ENCODE measurements at regions not wholly inside any gene's neighbourhood (a gene's known extent, or its start where the extent isn't known, plus 50 kb on each side); places are given as distances from the start of the nearest gene placed in this dataset.
A peak's percentile ranks its signal among the peaks of the same experiment; 100 is the strongest.

DNA sequence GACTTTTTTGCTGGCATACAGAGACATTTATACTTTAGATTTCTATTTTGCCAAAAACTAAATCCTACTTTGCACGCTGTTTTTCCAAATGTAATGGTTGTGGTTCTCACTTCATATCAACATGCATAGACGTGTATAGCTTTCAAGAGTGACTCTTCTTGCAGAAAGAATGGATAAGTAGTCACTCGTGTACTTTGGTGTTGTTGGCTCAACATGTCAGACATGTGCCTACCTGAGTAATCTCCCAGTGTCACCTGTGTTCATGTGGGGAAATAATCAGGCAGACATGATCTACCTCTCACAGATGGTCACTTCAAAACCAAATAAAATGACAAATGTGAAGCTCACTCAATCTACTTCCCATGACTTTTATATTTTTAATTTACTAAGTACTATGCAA is 73.1 kb downstream of the GPR88 start:
- no peak overlapping the region for H3K4me3 ChIP-seq (replicated peaks; ENCODE audit: low read depth, low read length)
- DNase-seq (ENCODE audit: low read depth), result no peak
- TF ChIP-seq, protein P1, sequence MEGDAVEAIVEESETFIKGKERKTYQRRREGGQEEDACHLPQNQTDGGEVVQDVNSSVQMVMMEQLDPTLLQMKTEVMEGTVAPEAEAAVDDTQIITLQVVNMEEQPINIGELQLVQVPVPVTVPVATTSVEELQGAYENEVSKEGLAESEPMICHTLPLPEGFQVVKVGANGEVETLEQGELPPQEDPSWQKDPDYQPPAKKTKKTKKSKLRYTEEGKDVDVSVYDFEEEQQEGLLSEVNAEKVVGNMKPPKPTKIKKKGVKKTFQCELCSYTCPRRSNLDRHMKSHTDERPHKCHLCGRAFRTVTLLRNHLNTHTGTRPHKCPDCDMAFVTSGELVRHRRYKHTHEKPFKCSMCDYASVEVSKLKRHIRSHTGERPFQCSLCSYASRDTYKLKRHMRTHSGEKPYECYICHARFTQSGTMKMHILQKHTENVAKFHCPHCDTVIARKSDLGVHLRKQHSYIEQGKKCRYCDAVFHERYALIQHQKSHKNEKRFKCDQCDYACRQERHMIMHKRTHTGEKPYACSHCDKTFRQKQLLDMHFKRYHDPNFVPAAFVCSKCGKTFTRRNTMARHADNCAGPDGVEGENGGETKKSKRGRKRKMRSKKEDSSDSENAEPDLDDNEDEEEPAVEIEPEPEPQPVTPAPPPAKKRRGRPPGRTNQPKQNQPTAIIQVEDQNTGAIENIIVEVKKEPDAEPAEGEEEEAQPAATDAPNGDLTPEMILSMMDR (IDR thresholded peaks at IDR 0.05; ENCODE audit: low read length, missing control alignments), result no peak

DNA sequence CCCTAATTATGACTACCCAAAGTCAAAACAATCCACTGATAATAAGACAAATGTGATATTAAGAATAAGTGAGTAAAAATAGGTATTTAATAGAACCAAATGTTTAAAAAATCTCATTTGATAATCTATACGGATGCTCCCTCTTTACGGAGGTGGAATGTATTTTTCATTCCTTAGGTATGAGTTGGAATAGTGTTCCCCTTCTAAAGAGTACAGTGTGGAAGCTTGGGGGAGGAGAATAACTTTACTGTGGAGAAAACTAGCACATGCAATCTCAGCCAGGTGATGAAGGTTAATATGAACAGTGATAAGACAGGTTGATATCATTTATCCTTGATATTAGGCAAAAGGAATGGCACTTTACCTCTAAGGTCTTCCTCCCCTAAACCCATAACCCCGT is 74.6 kb downstream of the GPR88 start:
- no peak for DNase-seq (ENCODE audit: low read depth)
- TF ChIP-seq, protein P1 (IDR thresholded peaks at IDR 0.05; ENCODE audit: low read length, missing control alignments), result no peak
- H3K4me3 ChIP-seq (replicated peaks; ENCODE audit: low read depth, low read length), result no peak overlapping the region

DNA sequence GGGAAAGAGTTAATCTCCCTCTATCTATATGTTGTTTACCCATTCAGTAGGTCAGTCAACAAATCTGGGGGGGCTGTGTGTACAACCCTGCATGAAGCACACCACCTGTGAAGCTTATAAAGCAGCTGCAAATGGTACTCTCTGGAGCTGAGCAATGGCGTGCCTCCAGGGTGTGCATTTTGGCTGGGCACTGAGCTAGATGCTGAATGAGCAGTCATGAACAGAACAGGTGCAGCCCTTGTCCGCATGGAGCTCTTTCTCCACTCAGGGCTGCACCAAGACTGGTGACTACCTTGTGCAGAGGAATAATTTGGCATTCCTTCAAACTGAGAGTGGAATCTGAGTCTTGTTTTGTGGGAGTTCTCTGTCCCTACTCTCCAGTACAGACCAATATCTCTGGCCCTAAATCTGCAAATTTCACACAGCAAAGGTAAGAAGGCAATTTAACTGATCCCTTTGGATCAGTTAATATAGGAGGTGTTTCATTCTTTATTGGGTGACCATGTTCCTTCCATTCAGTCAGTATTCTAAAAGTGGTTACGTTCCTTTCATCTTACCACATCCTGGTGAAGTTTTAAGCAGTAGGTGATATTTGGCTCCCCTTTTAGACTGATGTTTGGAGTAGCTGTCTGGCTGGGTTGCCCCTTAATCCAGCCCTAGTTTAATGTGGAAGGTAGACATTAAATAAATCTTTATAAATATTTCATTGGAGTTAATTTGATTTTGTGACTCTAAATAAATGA is 76.0 kb downstream of the GPR88 start:
- DNase-seq (ENCODE audit: low read depth), result no peak
- TF ChIP-seq, protein P1 (IDR thresholded peaks at IDR 0.05; ENCODE audit: low read length, missing control alignments), result no peak
- H3K4me3 ChIP-seq (replicated peaks; ENCODE audit: low read depth, low read length), result no peak overlapping the region

DNA sequence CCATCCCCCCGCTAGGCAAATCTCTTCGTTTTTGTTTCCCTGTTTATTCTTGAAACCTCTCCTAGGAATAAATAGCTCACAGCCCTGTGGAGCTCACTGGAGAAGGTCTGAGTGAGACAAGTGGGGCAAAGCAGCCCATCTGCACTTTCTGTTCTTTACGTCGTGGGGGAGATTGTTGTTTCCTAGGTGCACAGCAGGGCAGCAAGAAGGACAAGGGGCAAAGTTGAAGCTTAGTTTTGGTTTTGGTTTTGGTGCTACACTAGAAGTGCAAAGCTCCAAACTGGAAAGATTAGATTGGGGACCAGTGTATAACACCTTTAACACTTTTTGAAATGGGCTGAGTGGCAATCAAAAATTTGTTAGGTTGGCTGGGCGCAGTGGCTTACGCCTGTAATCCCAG is 76.6 kb downstream of the GPR88 start:
- TF ChIP-seq, protein P1 (IDR thresholded peaks at IDR 0.05; ENCODE audit: low read length, missing control alignments), result no peak
- H3K4me3 ChIP-seq (replicated peaks; ENCODE audit: low read depth, low read length), result no peak overlapping the region
- DNase-seq (ENCODE audit: low read depth), result no peak

DNA sequence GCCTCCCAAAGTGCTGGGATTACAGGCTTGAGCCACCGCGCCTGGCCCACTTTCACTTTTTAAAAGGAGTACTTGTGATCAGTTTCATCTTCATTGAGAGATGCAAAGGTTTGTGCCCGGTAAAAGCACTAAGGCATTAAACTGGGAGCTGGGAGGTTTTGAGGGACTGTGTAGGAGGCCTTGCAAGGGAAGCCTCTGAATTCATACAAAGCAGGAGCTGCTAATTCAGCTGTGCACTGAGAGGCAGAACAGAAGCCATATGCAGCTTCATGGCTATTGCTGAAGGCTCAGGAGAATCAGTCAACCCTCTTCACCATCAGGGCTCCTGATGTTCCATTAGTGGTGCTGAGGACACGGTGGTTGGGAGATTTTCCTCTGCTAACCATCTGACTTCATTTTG is 77.7 kb downstream of the GPR88 start:
- no peak for DNase-seq (ENCODE audit: low read depth)
- no peak overlapping the region for H3K4me3 ChIP-seq (replicated peaks; ENCODE audit: low read depth, low read length)
- TF ChIP-seq, protein P1 (IDR thresholded peaks at IDR 0.05; ENCODE audit: low read length, missing control alignments), result no peak

DNA sequence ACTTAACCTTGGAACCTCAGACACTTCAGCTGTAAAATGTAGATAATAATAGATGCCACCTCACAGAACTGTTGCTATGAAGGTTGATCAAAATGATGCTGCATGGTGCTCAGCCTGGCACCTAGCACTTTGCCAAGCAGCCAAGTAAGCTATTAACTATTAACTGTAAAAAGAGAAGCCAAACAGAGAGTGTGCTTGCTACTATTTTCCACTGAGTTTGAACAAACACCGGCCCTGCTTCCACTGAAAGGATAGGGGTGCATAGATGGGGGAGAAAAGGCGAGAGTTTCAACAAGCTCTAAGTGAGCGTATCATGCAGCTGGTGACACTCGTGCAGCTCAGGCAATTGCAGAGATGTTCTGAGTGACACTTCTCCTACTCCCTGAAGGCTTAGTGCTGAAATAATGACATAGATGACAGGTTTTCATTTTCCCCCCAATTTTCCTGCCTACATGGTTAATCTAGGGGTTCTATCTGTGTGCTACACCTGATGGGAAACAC is 78.2 kb downstream of the GPR88 start:
- TF ChIP-seq, protein P1 (IDR thresholded peaks at IDR 0.05; ENCODE audit: low read length, missing control alignments), result no peak
- no peak overlapping the region for H3K4me3 ChIP-seq (replicated peaks; ENCODE audit: low read depth, low read length)
- no peak for DNase-seq (ENCODE audit: low read depth)

DNA sequence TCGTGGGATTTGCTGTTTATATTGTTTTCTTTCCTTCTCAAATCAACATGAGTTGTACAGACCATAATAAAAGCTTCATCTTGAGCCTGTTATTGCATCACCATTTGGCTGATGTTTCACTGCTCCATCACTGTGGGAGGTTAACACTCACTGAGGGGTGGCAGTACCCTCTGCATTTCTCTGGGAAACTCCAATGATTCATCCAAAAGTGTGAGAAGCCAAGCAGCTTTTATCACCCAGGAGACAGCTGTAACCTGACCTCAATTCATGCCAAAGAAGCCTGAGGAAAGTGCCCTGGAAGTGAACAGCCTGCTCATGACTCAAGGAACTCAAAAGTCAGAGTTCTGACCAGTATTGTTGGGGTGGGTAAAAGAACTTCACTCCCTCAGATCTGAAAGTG is 84.1 kb downstream of the GPR88 start:
- peak; percentile 99 for DNase-seq (ENCODE audit: low read depth)
- no peak overlapping the region for H3K4me3 ChIP-seq (replicated peaks; ENCODE audit: low read depth, low read length)
- TF ChIP-seq, protein P1 (IDR thresholded peaks at IDR 0.05; ENCODE audit: low read length, missing control alignments), result no peak

Measured in fibroblast of pulmonary artery (primary cell).